ENCODE measurements at regions not wholly inside any gene's neighbourhood (a gene's known extent, or its start where the extent isn't known, plus 50 kb on each side); places are given as distances from the start of the nearest gene placed in this dataset.

DNA sequence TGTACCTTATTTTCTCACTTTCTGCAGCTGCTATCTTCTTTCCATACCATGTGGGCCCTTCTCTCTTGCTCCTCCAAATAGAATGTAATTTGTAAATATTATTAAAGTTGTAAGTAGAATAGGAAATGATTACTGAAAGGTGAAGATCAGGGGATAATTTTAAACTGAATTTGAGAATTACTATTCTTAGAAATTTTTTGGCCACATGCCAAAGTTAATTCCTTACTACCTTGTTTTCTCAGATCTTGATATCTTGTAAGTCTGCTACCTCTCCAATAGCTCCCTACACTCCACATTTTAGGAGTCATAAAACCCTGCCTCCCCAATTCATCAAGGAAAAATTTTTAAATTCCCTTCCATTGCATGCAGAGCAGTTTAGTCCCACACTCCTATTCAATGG is 442.7 kb downstream of the SATB2 start:
- Histone ChIP-seq H3K27me3 (ENCODE audit: insufficient read depth, low read length) (no peaks in the 10 kb centered on the region), H3K4me2 (ENCODE audit: insufficient read depth, low read length) (no peak overlapping the region), H3K4me1 (ENCODE audit: insufficient read depth, low read length) (no peaks in the 10 kb centered on the region), H3K9me3 (ENCODE audit: low read depth, low read length) (no peaks in the 10 kb centered on the region), H4K20me1 (ENCODE audit: insufficient read depth, low read length) (no peaks in the 10 kb centered on the region), H3K36me3 (ENCODE audit: insufficient read depth, low read length) (no peaks in the 10 kb centered on the region), H3K4me3 (ENCODE audit: insufficient read depth, low read length) (no peak overlapping the region), H3K79me2 (ENCODE audit: insufficient read depth, low read length) (no peaks in the 10 kb centered on the region), H2AFZ (ENCODE audit: low read length) (no peak overlapping the region), H3K27ac (ENCODE audit: low read depth, low read length) (no peak overlapping the region)
- DNase-seq (ENCODE audit: insufficient read length, low spot score, missing footprints): no peak
- TF ChIP-seq, protein P1, sequence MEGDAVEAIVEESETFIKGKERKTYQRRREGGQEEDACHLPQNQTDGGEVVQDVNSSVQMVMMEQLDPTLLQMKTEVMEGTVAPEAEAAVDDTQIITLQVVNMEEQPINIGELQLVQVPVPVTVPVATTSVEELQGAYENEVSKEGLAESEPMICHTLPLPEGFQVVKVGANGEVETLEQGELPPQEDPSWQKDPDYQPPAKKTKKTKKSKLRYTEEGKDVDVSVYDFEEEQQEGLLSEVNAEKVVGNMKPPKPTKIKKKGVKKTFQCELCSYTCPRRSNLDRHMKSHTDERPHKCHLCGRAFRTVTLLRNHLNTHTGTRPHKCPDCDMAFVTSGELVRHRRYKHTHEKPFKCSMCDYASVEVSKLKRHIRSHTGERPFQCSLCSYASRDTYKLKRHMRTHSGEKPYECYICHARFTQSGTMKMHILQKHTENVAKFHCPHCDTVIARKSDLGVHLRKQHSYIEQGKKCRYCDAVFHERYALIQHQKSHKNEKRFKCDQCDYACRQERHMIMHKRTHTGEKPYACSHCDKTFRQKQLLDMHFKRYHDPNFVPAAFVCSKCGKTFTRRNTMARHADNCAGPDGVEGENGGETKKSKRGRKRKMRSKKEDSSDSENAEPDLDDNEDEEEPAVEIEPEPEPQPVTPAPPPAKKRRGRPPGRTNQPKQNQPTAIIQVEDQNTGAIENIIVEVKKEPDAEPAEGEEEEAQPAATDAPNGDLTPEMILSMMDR (IDR thresholded peaks at IDR 0.05; ENCODE audit: extremely low read depth, low read depth, low read length): no peak

DNA sequence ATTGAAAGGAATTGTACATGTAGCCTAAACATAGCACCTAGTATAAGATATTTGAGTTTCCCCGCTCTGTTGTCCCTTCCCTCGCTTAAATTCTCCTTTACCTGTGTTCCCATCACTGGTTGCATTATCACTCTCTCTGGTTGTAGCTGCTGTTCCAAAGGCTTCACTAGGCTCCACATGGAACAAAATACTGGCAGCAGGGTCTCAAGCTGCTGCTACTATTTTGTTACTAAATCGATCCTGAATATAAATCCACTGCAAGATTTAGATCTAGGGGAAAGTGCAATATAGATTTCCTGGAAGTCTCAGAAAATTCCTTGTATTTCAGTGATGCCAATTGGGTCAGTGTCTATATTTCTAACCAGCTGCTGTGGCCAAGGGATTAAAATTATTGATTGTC is 443.5 kb downstream of the SATB2 start:
- no peak overlapping the region for H3K27ac ChIP-seq (ENCODE audit: low read depth, low read length)
- no peaks in the 10 kb centered on the region for H3K36me3 ChIP-seq (ENCODE audit: insufficient read depth, low read length)
- no peaks in the 10 kb centered on the region for H4K20me1 ChIP-seq (ENCODE audit: insufficient read depth, low read length)
- no peak for DNase-seq (ENCODE audit: insufficient read length, low spot score, missing footprints)
- TF ChIP-seq, protein P1 (IDR thresholded peaks at IDR 0.05; ENCODE audit: extremely low read depth, low read depth, low read length): no peak
- no peaks in the 10 kb centered on the region for H3K79me2 ChIP-seq (ENCODE audit: insufficient read depth, low read length)
- H3K4me3 ChIP-seq (ENCODE audit: insufficient read depth, low read length): no peak overlapping the region
- H3K4me1 ChIP-seq (ENCODE audit: insufficient read depth, low read length): no peaks in the 10 kb centered on the region
- no peaks in the 10 kb centered on the region for H3K27me3 ChIP-seq (ENCODE audit: insufficient read depth, low read length)
- no peaks in the 10 kb centered on the region for H3K9me3 ChIP-seq (ENCODE audit: low read depth, low read length)
- no peak overlapping the region for H3K4me2 ChIP-seq (ENCODE audit: insufficient read depth, low read length)
- no peak overlapping the region for H2AFZ ChIP-seq (ENCODE audit: low read length)

DNA sequence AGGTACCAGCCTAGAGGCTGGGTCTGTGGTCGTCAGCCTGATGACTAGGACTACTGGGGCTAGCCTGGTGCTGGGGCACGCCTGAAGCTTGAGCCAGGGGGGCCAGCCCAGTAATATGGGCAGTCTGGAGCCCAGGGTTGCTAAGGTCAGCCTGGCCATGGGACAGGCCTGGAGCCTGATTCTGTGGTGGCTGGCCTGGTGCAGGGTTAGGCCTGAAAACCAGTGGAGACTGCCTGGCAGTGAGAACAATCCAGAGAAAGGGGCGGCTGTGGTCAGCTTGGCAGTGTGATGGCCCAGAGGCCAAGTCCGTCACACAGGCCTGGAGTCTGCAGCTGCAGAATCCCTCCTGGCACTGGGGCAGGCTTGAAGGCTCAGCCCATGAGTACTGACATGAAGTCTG is 445.8 kb downstream of the SATB2 start:
- H2AFZ ChIP-seq (ENCODE audit: low read length): no peak overlapping the region

DNA sequence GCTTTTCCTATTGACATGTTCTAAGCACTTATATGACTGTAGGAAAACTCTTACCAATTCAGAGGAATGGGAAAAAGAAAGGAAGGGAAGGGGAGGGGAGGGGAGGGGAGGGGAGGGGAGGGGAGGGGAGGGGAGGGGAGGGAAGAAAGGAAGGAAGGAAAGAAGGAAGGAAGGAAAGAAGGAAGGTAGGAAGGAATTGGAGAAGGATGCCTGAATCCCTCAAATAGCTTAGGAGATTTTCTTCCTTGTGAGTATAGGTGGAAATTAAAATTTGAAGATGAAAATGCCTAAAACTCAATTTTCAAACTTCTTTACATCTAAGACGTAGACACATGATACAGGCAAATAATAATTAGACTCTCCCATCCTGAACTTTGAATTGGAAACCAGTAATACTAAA is 463.1 kb downstream of the SATB2 start:
- Histone ChIP-seq H3K4me1 (ENCODE audit: insufficient read depth, low read length) (no peaks in the 10 kb centered on the region), H3K79me2 (ENCODE audit: insufficient read depth, low read length) (no peaks in the 10 kb centered on the region), H4K20me1 (ENCODE audit: insufficient read depth, low read length) (no peaks in the 10 kb centered on the region), H3K27me3 (ENCODE audit: insufficient read depth, low read length) (no peaks in the 10 kb centered on the region), H3K9me3 (ENCODE audit: low read depth, low read length) (no peaks in the 10 kb centered on the region), H3K4me3 (ENCODE audit: insufficient read depth, low read length) (no peak overlapping the region), H3K4me2 (ENCODE audit: insufficient read depth, low read length) (no peak overlapping the region), H3K36me3 (ENCODE audit: insufficient read depth, low read length) (no peaks in the 10 kb centered on the region), H3K27ac (ENCODE audit: low read depth, low read length) (no peak overlapping the region), H2AFZ (ENCODE audit: low read length) (no peak overlapping the region)
- no peak for DNase-seq (ENCODE audit: insufficient read length, low spot score, missing footprints)
- TF ChIP-seq, protein P1 (IDR thresholded peaks at IDR 0.05; ENCODE audit: extremely low read depth, low read depth, low read length): no peak

More for the DNA sequence above, 445.8 kb downstream of the SATB2 start:
- H3K27me3 ChIP-seq (ENCODE audit: insufficient read depth, low read length): no peaks in the 10 kb centered on the region
- no peak for DNase-seq (ENCODE audit: insufficient read length, low spot score, missing footprints)
- no peaks in the 10 kb centered on the region for H3K79me2 ChIP-seq (ENCODE audit: insufficient read depth, low read length)
- no peak overlapping the region for H3K4me2 ChIP-seq (ENCODE audit: insufficient read depth, low read length)
- no peaks in the 10 kb centered on the region for H3K9me3 ChIP-seq (ENCODE audit: low read depth, low read length)
- TF ChIP-seq, protein P1 (IDR thresholded peaks at IDR 0.05; ENCODE audit: extremely low read depth, low read depth, low read length): no peak
- no peaks in the 10 kb centered on the region for H4K20me1 ChIP-seq (ENCODE audit: insufficient read depth, low read length)
- no peak overlapping the region for H3K4me3 ChIP-seq (ENCODE audit: insufficient read depth, low read length)
- H3K27ac ChIP-seq (ENCODE audit: low read depth, low read length): no peak overlapping the region
- H3K36me3 ChIP-seq (ENCODE audit: insufficient read depth, low read length): no peaks in the 10 kb centered on the region
- H3K4me1 ChIP-seq (ENCODE audit: insufficient read depth, low read length): no peaks in the 10 kb centered on the region
